ENCODE measurements at regions not wholly inside any gene's neighbourhood (a gene's known extent, or its start where the extent isn't known, plus 50 kb on each side); places are given as distances from the start of the nearest gene placed in this dataset.

- no peak for DNase-seq (ENCODE audit: low spot score)
Observed at GRCh38 chr6:167643223-167643622, 183.5 kb upstream of the AFDN start.

GRCh38 chr6:167643716-167644115 lies 183.0 kb upstream of the AFDN start:
- no peak for DNase-seq (ENCODE audit: low spot score)

GRCh38 chr6:167644412-167645132 lies 182.1 kb upstream of the AFDN start:
- DNase-seq (ENCODE audit: low spot score): no peak

- DNase-seq (ENCODE audit: low spot score): no peak
Observed at GRCh38 chr6:167645368-167645767, 181.3 kb upstream of the AFDN start.

- peak; percentile 84 for DNase-seq (ENCODE audit: low spot score)
Observed at GRCh38 chr6:167647306-167647705, 179.4 kb upstream of the AFDN start.

GRCh38 chr6:167647737-167648470 lies 178.8 kb upstream of the AFDN start:
- no peak for DNase-seq (ENCODE audit: low spot score)

- no peak for DNase-seq (ENCODE audit: low spot score)
Observed at GRCh38 chr6:167648501-167649278, 178.0 kb upstream of the AFDN start.

GRCh38 chr6:167649476-167649875 lies 177.2 kb upstream of the AFDN start:
- no peak for DNase-seq (ENCODE audit: low spot score)

- DNase-seq (ENCODE audit: low spot score): no peak
Observed at GRCh38 chr6:167650730-167651317, 175.9 kb upstream of the AFDN start.

- no peak for DNase-seq (ENCODE audit: low spot score)
Observed at GRCh38 chr6:167651318-167652041, 175.2 kb upstream of the AFDN start.

GRCh38 chr6:167652042-167652700 lies 174.5 kb upstream of the AFDN start:
- no peak for DNase-seq (ENCODE audit: low spot score)

- DNase-seq (ENCODE audit: low spot score): no peak
Observed at GRCh38 chr6:167652701-167653095, 174.0 kb upstream of the AFDN start.

- no peak for DNase-seq (ENCODE audit: low spot score)
Observed at GRCh38 chr6:167653561-167653960, 173.2 kb upstream of the AFDN start.

GRCh38 chr6:167654389-167654788 lies 172.3 kb upstream of the AFDN start:
- DNase-seq (ENCODE audit: low spot score): no peak

- DNase-seq (ENCODE audit: low spot score): no peak
Observed at GRCh38 chr6:167655174-167655821, 171.4 kb upstream of the AFDN start.

- DNase-seq (ENCODE audit: low spot score): no peak
Observed at GRCh38 chr6:167658106-167658505, 168.6 kb upstream of the AFDN start.

- no peak for DNase-seq (ENCODE audit: low spot score)
Observed at GRCh38 chr6:167659046-167659445, 167.7 kb upstream of the AFDN start.

GRCh38 chr6:167660424-167660823 lies 166.3 kb upstream of the AFDN start:
- no peak for DNase-seq (ENCODE audit: low spot score)

- no peak for DNase-seq (ENCODE audit: low spot score)
Observed at GRCh38 chr6:167660944-167661551, 165.7 kb upstream of the AFDN start.

GRCh38 chr6:167661552-167662044 lies 165.1 kb upstream of the AFDN start:
- no peak for DNase-seq (ENCODE audit: low spot score)
